Progenitor cell of endocrine pancreas (in vitro differentiated cells): ENCODE measurements at regions not wholly inside any gene's neighbourhood (a gene's known extent, or its start where the extent isn't known, plus 50 kb on each side); places are given as distances from the start of the nearest gene placed in this dataset.
A peak's percentile ranks its signal among the peaks of the same experiment; 100 is the strongest.

Experiments
- DNase-seq: peaks from one replicate; pipeline ENCODE4 v3.0.0; 2021; ENCODE audit warnings: low spot score; ENCODE audit not compliant: unreplicated experiment
- H3K27ac Mint-ChIP-seq: 2 replicates; pipeline ENCODE4 v1.8.0; 2021; ENCODE audit warnings: mild to moderate bottlenecking, moderate library complexity, mixed read lengths
- H3K27me3 Mint-ChIP-seq: 2 replicates; pipeline ENCODE4 v1.8.0; 2021; ENCODE audit warnings: mixed read lengths
- H3K36me3 Mint-ChIP-seq: 2 replicates; pipeline ENCODE4 v1.8.0; 2022; ENCODE audit warnings: mixed read lengths; ENCODE audit not compliant: insufficient read depth
- H3K4me1 Mint-ChIP-seq: 2 replicates; pipeline ENCODE4 v1.8.0; 2021; ENCODE audit warnings: low read depth, mixed read lengths
- H3K4me3 Mint-ChIP-seq: 2 replicates; pipeline ENCODE4 v1.8.0; 2021; ENCODE audit warnings: low read depth, mild to moderate bottlenecking, moderate library complexity, mixed read lengths
- H3K9me3 Mint-ChIP-seq: 2 replicates; pipeline ENCODE4 v1.8.0; 2021; ENCODE audit warnings: low read depth, mixed read lengths
- TF ChIP-seq, protein P1 (sequence below): fragments of 200-600 bp; sonication (generic); IDR thresholded peaks from one replicate; pipeline ENCODE4 v1.5.0; 2021; ENCODE audit warnings: antibody characterized with exemption, mild to moderate bottlenecking; ENCODE audit not compliant: unreplicated experiment

DNA sequence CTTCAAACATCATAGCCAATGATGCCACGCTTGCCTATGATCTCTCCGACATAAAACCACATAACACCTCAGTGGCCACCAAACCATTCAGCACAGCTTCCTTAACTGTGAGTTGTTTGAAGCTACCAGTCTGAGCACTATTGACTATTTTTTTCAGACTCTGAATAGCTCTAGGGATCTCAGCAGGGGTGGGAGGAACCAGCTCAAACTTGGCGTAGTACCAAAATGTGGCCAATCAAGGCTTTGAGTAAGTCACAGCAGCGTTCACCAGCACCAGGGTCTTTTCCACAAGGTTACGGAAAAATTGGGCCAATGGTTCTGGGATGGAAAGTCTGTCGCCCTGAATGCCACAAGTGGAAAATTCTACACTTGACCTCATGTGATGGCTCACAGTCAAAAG lies 70.6 kb downstream of the SMPDL3A start:
- H3K4me1 Mint-ChIP-seq: no peaks in the 10 kb centered on the region
- H3K27ac Mint-ChIP-seq: no peak overlapping the region
- no peak overlapping the region for H3K4me3 Mint-ChIP-seq
- DNase-seq: no peak
- H3K27me3 Mint-ChIP-seq: peaks cover 2% of the 10 kb centered on the region
- no peaks in the 10 kb centered on the region for H3K36me3 Mint-ChIP-seq
- TF ChIP-seq, protein P1, sequence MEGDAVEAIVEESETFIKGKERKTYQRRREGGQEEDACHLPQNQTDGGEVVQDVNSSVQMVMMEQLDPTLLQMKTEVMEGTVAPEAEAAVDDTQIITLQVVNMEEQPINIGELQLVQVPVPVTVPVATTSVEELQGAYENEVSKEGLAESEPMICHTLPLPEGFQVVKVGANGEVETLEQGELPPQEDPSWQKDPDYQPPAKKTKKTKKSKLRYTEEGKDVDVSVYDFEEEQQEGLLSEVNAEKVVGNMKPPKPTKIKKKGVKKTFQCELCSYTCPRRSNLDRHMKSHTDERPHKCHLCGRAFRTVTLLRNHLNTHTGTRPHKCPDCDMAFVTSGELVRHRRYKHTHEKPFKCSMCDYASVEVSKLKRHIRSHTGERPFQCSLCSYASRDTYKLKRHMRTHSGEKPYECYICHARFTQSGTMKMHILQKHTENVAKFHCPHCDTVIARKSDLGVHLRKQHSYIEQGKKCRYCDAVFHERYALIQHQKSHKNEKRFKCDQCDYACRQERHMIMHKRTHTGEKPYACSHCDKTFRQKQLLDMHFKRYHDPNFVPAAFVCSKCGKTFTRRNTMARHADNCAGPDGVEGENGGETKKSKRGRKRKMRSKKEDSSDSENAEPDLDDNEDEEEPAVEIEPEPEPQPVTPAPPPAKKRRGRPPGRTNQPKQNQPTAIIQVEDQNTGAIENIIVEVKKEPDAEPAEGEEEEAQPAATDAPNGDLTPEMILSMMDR: no peak
- H3K9me3 Mint-ChIP-seq: no peaks in the 10 kb centered on the region

DNA sequence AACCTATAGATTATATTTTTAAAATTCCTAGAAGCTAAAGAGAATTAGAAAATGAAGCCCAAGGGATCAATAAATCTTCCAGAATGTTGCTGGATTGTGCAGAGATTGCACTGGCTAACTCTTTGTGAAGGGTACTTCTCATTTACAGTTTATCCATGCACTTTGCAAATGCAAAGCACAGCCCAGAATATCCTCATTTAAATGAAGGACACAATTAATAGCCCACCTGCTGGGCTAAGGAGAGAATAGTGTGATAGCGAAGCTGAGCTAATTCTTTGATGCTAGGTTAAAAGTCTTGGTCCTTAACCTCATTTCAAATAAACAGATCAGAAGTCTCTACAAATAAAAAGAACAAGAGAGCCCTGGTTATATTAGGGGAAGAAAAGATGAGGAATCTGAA lies 72.5 kb downstream of the SMPDL3A start:
- Mint-ChIP-seq H3K27me3 (peaks cover 2% of the 10 kb centered on the region), H3K9me3 (no peaks in the 10 kb centered on the region), H3K4me3 (no peak overlapping the region), H3K4me1 (no peaks in the 10 kb centered on the region), H3K36me3 (no peaks in the 10 kb centered on the region), H3K27ac (no peak overlapping the region)
- TF ChIP-seq, protein P1: no peak
- no peak for DNase-seq

DNA sequence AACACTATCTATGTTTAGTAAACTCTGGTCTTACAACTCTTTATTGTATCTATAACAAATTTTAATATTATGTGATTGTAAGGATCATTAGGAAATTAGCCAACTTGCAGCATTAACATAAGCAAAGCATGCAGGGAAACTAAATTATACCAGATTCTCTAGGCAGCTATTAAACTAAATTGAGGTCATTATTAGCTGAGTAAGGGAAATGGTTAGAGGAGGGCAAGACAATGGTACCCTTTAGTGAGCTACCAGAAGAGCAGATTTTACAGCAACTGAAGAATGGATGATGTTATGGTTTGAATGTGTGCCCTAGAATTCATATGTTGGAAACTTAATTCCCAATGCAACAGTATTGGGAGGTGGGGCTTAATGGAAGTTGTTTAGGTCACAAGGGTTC lies 79.1 kb downstream of the SMPDL3A start:
- Mint-ChIP-seq H3K4me3 (no peak overlapping the region), H3K4me1 (no peaks in the 10 kb centered on the region), H3K36me3 (no peaks in the 10 kb centered on the region), H3K9me3 (no peaks in the 10 kb centered on the region), H3K27ac (no peak overlapping the region), H3K27me3 (no peaks in the 10 kb centered on the region)
- TF ChIP-seq, protein P1: no peak
- DNase-seq: no peak

DNA sequence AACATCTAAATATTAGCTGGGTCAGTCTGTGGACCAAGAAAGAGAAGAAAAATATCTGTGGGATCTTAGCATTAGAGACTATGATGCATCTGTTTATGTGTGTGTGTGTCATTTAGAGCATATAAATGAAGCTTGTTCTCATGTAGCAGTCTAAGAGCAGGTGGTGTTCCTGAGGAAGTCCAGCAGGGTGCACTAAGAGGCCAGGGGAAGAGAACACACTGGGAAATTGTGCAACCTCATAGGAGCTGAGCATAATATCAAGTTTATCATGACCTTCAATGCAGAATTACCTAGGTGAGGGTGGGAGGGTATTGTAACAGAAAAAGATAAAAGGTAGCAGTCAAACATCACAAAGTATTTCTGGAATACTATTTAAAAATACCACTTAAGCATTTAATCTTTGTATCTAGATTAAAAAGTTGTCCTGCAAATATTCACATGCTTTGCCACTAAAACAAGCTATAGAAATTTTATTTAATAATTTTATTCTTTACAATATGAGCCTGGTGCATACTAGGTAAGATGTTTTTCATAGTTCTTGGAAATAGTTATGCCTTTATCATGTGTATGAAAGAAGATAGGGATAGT lies 80.5 kb downstream of the SMPDL3A start:
- H3K36me3 Mint-ChIP-seq: no peaks in the 10 kb centered on the region
- no peaks in the 10 kb centered on the region for H3K27me3 Mint-ChIP-seq
- no peak overlapping the region for H3K4me3 Mint-ChIP-seq
- TF ChIP-seq, protein P1: peak; percentile 82
- no peak overlapping the region for H3K27ac Mint-ChIP-seq
- H3K9me3 Mint-ChIP-seq: no peaks in the 10 kb centered on the region
- DNase-seq: no peak
- H3K4me1 Mint-ChIP-seq: no peaks in the 10 kb centered on the region

DNA sequence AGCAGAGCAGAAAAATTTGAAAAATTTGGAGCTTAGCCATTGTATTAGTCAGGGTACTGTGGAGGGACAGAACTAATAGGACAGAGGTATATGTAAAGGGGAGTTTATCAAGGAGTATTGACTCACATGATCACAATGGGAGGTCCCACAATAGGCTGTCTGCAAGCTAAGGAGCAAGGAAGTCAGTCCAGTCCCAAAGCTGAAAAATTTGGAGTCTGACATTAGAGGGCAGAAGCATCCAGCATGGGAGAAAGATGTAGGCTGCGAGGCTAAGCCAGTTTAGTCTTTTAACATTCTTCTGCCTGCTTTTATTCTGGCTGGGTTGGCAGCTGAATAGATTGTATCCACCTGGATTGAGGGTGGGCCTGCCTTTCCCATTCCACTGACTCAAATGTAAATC lies 82.0 kb downstream of the SMPDL3A start:
- no peaks in the 10 kb centered on the region for H3K27me3 Mint-ChIP-seq
- TF ChIP-seq, protein P1: no peak
- no peak overlapping the region for H3K27ac Mint-ChIP-seq
- no peak for DNase-seq
- H3K4me1 Mint-ChIP-seq: no peaks in the 10 kb centered on the region
- H3K4me3 Mint-ChIP-seq: no peak overlapping the region
- no peaks in the 10 kb centered on the region for H3K9me3 Mint-ChIP-seq
- H3K36me3 Mint-ChIP-seq: no peaks in the 10 kb centered on the region
